ENCODE measurements at regions not wholly inside any gene's neighbourhood (a gene's known extent, or its start where the extent isn't known, plus 50 kb on each side); places are given as distances from the start of the nearest gene placed in this dataset.

DNA sequence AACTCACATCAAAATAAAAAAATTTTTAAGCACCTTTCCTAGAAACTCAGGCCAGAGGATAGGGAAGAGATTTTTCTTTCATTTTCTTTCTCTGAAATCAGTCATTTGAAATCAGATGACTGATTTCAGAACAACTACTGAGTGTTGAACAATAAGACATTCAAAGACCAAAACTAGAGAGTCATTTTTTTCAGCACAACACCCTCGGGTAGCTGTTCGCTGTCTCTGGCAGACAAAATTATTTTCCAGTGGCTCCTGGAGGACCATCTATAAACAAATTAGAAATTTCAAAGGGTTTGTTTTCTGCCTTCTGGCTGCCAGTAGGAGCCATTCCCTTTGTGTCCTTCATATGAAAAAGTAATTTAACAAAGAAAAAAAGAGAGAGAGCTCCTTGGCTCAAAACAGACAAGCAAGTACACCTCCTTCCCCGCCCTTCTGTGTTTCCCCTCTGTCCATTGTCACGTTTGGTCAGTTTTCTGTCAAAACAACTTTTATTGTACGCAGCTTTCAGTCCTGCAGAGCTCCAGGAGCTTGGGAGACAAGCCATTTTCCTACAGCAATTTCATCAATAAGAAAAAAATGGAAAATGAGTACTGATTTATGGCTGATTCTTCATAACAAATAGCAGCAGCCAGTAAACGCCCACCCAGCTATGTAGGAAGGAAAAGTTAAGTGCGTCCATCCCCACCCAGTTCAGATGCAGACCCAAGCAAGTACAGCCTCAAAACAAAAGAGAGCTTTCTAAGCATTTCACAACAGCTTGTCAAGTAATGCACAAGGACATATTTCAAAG, 405.2 kb downstream of the ZNF608 start:
- no peak for TF ChIP-seq POLR2A (IDR thresholded peaks at IDR 0.05)
- TF ChIP-seq, protein P1, sequence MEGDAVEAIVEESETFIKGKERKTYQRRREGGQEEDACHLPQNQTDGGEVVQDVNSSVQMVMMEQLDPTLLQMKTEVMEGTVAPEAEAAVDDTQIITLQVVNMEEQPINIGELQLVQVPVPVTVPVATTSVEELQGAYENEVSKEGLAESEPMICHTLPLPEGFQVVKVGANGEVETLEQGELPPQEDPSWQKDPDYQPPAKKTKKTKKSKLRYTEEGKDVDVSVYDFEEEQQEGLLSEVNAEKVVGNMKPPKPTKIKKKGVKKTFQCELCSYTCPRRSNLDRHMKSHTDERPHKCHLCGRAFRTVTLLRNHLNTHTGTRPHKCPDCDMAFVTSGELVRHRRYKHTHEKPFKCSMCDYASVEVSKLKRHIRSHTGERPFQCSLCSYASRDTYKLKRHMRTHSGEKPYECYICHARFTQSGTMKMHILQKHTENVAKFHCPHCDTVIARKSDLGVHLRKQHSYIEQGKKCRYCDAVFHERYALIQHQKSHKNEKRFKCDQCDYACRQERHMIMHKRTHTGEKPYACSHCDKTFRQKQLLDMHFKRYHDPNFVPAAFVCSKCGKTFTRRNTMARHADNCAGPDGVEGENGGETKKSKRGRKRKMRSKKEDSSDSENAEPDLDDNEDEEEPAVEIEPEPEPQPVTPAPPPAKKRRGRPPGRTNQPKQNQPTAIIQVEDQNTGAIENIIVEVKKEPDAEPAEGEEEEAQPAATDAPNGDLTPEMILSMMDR (IDR thresholded peaks at IDR 0.05 in 4 of 5, conservative IDR thresholded peaks at IDR 0.05 in 1 of 5) = no peak

Data from gastrocnemius medialis (tissue), 4 donors.